ENCODE measurements at regions not wholly inside any gene's neighbourhood (a gene's known extent, or its start where the extent isn't known, plus 50 kb on each side); places are given as distances from the start of the nearest gene placed in this dataset.

- intact Hi-C loops (cut with DNase I) = loop anchor here (5.0 kb wide), 1 partner anchor 527 kb away; no protein-coding TSS in a partner anchor
- no peaks in the 10 kb centered on the region for H3K27me3 ChIP-seq
- no peak for DNase-seq (ENCODE audit: extremely low spot score in 2 of 2)
- TF ChIP-seq CTCF (IDR thresholded peaks at IDR 0.05) (no peak), POLR2AphosphoS5 (IDR thresholded peaks at IDR 0.05; ENCODE audit: insufficient read depth in 1 of 2, low read depth in 1 of 2) (no peak), POLR2A (IDR thresholded peaks at IDR 0.05) (no peak)
- no peak overlapping the region for H3K4me3 ChIP-seq
- no peaks in the 10 kb centered on the region for H3K36me3 ChIP-seq
- no peaks in the 10 kb centered on the region for H3K9me3 ChIP-seq
- H3K27ac ChIP-seq = no peak overlapping the region
- no peaks in the 10 kb centered on the region for H3K4me1 ChIP-seq
These were observed 395.5 kb downstream of the TMEM114 start for GRCh38 chr16:8194794-8195193.

GRCh38 chr16:8188841-8189240 is 401.5 kb downstream of the TMEM114 start:
- Histone ChIP-seq H3K36me3 (no peaks in the 10 kb centered on the region), H3K27me3 (no peaks in the 10 kb centered on the region), H3K4me1 (no peaks in the 10 kb centered on the region), H3K9me3 (no peaks in the 10 kb centered on the region), H3K27ac (no peak overlapping the region), H3K4me3 (no peak overlapping the region)
- DNase-seq (ENCODE audit: extremely low spot score in 2 of 2) = no peak
- TF ChIP-seq POLR2A (IDR thresholded peaks at IDR 0.05) (no peak), CTCF (IDR thresholded peaks at IDR 0.05) (no peak), POLR2AphosphoS5 (IDR thresholded peaks at IDR 0.05; ENCODE audit: insufficient read depth in 1 of 2, low read depth in 1 of 2) (no peak)
- intact Hi-C loops (cut with DNase I) = loop anchor here (10.0 kb wide), 1 partner anchor 64 kb away; no protein-coding TSS in a partner anchor

GRCh38 chr16:8187782-8188372 is 402.4 kb downstream of the TMEM114 start:
- H3K27me3 ChIP-seq = no peaks in the 10 kb centered on the region
- DNase-seq (ENCODE audit: extremely low spot score in 2 of 2) = no peak
- H3K4me3 ChIP-seq = no peak overlapping the region
- intact Hi-C loops (cut with DNase I) = loop anchor here (10.0 kb wide), 1 partner anchor 63 kb away; no protein-coding TSS in a partner anchor
- TF ChIP-seq POLR2AphosphoS5 (IDR thresholded peaks at IDR 0.05; ENCODE audit: insufficient read depth in 1 of 2, low read depth in 1 of 2) (no peak), POLR2A (IDR thresholded peaks at IDR 0.05) (no peak), CTCF (IDR thresholded peaks at IDR 0.05) (no peak)
- no peaks in the 10 kb centered on the region for H3K9me3 ChIP-seq
- H3K27ac ChIP-seq = no peak overlapping the region
- no peaks in the 10 kb centered on the region for H3K4me1 ChIP-seq
- H3K36me3 ChIP-seq = no peaks in the 10 kb centered on the region

GRCh38 chr16:8184854-8185253 is 405.5 kb downstream of the TMEM114 start:
- Histone ChIP-seq H3K36me3 (no peaks in the 10 kb centered on the region), H3K4me1 (no peaks in the 10 kb centered on the region), H3K27me3 (no peaks in the 10 kb centered on the region), H3K4me3 (no peak overlapping the region), H3K9me3 (no peaks in the 10 kb centered on the region), H3K27ac (no peak overlapping the region)
- intact Hi-C loops (cut with DNase I) = loop anchor here (10.0 kb wide), 1 partner anchor 60 kb away; no protein-coding TSS in a partner anchor
- TF ChIP-seq POLR2A (IDR thresholded peaks at IDR 0.05) (no peak), CTCF (IDR thresholded peaks at IDR 0.05) (no peak), POLR2AphosphoS5 (IDR thresholded peaks at IDR 0.05; ENCODE audit: insufficient read depth in 1 of 2, low read depth in 1 of 2) (no peak)
- DNase-seq (ENCODE audit: extremely low spot score in 2 of 2) = no peak

Measured in vagina (tissue), 2 donors.